ENCODE measurements at regions not wholly inside any gene's neighbourhood (a gene's known extent, or its start where the extent isn't known, plus 50 kb on each side); places are given as distances from the start of the nearest gene placed in this dataset.

DNA sequence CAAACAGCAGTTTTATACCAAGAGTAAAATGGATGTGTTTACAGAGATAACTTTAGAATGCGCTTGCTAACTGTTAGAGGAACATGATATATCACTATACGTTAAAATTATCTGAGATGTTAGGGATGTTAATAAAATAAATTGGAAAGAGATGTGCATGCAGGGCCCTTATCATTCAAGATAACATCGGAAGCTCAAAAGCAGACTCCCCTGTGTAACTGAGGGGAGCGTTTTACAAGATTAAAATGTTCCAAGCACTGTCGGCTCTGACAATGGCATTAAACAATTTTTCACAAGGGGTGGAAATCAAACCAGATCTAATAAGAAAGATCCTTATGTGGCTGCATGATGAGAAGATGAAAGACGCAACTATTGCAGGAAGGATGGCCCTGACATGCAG is 53.3 kb upstream of the DCC start:
- TF ChIP-seq RCOR1 (IDR thresholded peaks at IDR 0.05; ENCODE audit: low read depth, low read length) (no peak), EP300 (IDR thresholded peaks at IDR 0.05) (no peak), MAFK (IDR thresholded peaks at IDR 0.05; ENCODE audit: partially characterized antibody) (no peak), POLR2A (IDR thresholded peaks at IDR 0.05; ENCODE audit: low read length) (no peak), POLR2AphosphoS2 (conservative IDR thresholded peaks at IDR 0.05; ENCODE audit: low read length) (no peak), CTCF (IDR thresholded peaks at IDR 0.05) (no peak), ATOH8 (CRISPR knock-in tag; IDR thresholded peaks at IDR 0.05; ENCODE audit: low read depth) (no peak), SMC3 (IDR thresholded peaks at IDR 0.05) (no peak), RFX5 (IDR thresholded peaks at IDR 0.05) (no peak), MAZ (IDR thresholded peaks at IDR 0.05; ENCODE audit: borderline replicate concordance, low read depth, low read length) (no peak), ZFP36 (IDR thresholded peaks at IDR 0.05; ENCODE audit: borderline replicate concordance, partially characterized antibody) (no peak)
- TF ChIP-seq, protein P1, sequence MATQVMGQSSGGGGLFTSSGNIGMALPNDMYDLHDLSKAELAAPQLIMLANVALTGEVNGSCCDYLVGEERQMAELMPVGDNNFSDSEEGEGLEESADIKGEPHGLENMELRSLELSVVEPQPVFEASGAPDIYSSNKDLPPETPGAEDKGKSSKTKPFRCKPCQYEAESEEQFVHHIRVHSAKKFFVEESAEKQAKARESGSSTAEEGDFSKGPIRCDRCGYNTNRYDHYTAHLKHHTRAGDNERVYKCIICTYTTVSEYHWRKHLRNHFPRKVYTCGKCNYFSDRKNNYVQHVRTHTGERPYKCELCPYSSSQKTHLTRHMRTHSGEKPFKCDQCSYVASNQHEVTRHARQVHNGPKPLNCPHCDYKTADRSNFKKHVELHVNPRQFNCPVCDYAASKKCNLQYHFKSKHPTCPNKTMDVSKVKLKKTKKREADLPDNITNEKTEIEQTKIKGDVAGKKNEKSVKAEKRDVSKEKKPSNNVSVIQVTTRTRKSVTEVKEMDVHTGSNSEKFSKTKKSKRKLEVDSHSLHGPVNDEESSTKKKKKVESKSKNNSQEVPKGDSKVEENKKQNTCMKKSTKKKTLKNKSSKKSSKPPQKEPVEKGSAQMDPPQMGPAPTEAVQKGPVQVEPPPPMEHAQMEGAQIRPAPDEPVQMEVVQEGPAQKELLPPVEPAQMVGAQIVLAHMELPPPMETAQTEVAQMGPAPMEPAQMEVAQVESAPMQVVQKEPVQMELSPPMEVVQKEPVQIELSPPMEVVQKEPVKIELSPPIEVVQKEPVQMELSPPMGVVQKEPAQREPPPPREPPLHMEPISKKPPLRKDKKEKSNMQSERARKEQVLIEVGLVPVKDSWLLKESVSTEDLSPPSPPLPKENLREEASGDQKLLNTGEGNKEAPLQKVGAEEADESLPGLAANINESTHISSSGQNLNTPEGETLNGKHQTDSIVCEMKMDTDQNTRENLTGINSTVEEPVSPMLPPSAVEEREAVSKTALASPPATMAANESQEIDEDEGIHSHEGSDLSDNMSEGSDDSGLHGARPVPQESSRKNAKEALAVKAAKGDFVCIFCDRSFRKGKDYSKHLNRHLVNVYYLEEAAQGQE (IDR thresholded peaks at IDR 0.05), result no peak
- TF ChIP-seq, protein P2, sequence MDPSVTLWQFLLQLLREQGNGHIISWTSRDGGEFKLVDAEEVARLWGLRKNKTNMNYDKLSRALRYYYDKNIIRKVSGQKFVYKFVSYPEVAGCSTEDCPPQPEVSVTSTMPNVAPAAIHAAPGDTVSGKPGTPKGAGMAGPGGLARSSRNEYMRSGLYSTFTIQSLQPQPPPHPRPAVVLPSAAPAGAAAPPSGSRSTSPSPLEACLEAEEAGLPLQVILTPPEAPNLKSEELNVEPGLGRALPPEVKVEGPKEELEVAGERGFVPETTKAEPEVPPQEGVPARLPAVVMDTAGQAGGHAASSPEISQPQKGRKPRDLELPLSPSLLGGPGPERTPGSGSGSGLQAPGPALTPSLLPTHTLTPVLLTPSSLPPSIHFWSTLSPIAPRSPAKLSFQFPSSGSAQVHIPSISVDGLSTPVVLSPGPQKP (IDR thresholded peaks at IDR 0.05; ENCODE audit: low read depth, low read length), result no peak

Data from A549 (cell line).